KMS-11 (cell line): ENCODE measurements at regions not wholly inside any gene's neighbourhood (a gene's known extent, or its start where the extent isn't known, plus 50 kb on each side); places are given as distances from the start of the nearest gene placed in this dataset.

Experiments
- H2AFZ ChIP-seq: fragments of 200-600 bp; sonication (generic); 2 replicates; pipeline ENCODE4 v1.6.1; 2016; ENCODE audit warnings: antibody characterized with exemption, mixed run types, low read depth
- H3K27ac ChIP-seq: fragments of 200-600 bp; sonication (generic); 2 replicates; pipeline ENCODE4 v1.6.1; 2016; ENCODE audit warnings: mild to moderate bottlenecking, mixed run types
- H3K27me3 ChIP-seq: fragments of 200-600 bp; sonication (generic); 2 replicates; pipeline ENCODE4 v1.6.1; 2017; ENCODE audit warnings: mild to moderate bottlenecking, low read depth, mixed run types, moderate library complexity; ENCODE audit not compliant: insufficient read depth
- H3K36me3 ChIP-seq: fragments of 200-600 bp; sonication (generic); 2 replicates; pipeline ENCODE4 v1.6.1; 2017; ENCODE audit warnings: mild to moderate bottlenecking, mixed run types; ENCODE audit not compliant: insufficient read depth
- H3K4me1 ChIP-seq: fragments of 200-600 bp; sonication (generic); 2 replicates; pipeline ENCODE4 v1.6.1; 2016; ENCODE audit warnings: mild to moderate bottlenecking, low read depth, mixed run types; ENCODE audit not compliant: poor library complexity, severe bottlenecking
- H3K4me2 ChIP-seq: fragments of 200-600 bp; sonication (generic); 2 replicates; pipeline ENCODE4 v1.7.0; 2016; ENCODE audit warnings: mild to moderate bottlenecking, mixed run types
- H3K4me3 ChIP-seq: fragments of 200-600 bp; sonication (generic); IDR thresholded peaks from 2 replicates; pipeline ENCODE4 v1.6.1; 2017; ENCODE audit warnings: low read depth, low read length, mixed read lengths; ENCODE audit not compliant: insufficient read depth
- H3K79me2 ChIP-seq: fragments of 200-600 bp; sonication (generic); 2 replicates; pipeline ENCODE4 v1.6.1; 2016; ENCODE audit warnings: low read depth, mixed run types; ENCODE audit not compliant: insufficient read depth
- H3K9ac ChIP-seq: fragments of 200-600 bp; sonication (generic); 2 replicates; pipeline ENCODE4 v1.6.1; 2016; ENCODE audit warnings: mild to moderate bottlenecking, mixed run types
- H4K20me1 ChIP-seq: fragments of 200-600 bp; sonication (generic); 2 replicates; pipeline ENCODE4 v1.6.1; 2016; ENCODE audit warnings: mild to moderate bottlenecking, mixed run types; ENCODE audit not compliant: insufficient read depth
- TF ChIP-seq, protein P1 (sequence below): fragments of 200-600 bp; sonication (generic); conservative IDR thresholded peaks from 2 replicates; pipeline ENCODE4 v1.6.1; 2017; ENCODE audit warnings: low read depth, mild to moderate bottlenecking, antibody characterized with exemption, low read length, moderate library complexity, mixed read lengths

DNA sequence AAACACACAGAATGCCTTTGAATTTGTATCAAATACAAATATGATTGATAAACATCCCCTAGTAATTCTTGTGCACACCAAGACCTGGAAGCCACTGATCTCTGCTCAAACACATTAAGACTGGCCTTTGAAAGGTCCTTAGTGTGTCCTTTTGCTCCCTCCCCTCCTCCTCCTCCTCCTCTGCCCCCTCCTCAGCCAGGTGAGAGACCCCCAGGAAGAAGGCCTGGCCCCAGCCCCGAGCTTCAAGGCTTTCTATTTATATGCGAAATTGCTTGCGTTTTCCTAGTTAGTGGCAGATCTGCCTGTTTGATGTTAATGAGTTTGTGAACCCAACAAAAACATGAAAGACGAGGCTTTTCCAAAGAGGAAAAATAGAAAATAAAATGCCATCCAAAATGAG, 63.6 kb upstream of the TCF7L2 start:
- no peaks in the 10 kb centered on the region for H3K79me2 ChIP-seq
- H3K4me3 ChIP-seq = no peak overlapping the region
- no peaks in the 10 kb centered on the region for H3K27me3 ChIP-seq
- H3K9ac ChIP-seq = no peak overlapping the region
- TF ChIP-seq, protein P1, sequence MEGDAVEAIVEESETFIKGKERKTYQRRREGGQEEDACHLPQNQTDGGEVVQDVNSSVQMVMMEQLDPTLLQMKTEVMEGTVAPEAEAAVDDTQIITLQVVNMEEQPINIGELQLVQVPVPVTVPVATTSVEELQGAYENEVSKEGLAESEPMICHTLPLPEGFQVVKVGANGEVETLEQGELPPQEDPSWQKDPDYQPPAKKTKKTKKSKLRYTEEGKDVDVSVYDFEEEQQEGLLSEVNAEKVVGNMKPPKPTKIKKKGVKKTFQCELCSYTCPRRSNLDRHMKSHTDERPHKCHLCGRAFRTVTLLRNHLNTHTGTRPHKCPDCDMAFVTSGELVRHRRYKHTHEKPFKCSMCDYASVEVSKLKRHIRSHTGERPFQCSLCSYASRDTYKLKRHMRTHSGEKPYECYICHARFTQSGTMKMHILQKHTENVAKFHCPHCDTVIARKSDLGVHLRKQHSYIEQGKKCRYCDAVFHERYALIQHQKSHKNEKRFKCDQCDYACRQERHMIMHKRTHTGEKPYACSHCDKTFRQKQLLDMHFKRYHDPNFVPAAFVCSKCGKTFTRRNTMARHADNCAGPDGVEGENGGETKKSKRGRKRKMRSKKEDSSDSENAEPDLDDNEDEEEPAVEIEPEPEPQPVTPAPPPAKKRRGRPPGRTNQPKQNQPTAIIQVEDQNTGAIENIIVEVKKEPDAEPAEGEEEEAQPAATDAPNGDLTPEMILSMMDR = no peak
- no peaks in the 10 kb centered on the region for H3K36me3 ChIP-seq
- no peak overlapping the region for H3K27ac ChIP-seq
- no peaks in the 10 kb centered on the region for H4K20me1 ChIP-seq
- H3K4me1 ChIP-seq = no peaks in the 10 kb centered on the region
- H2AFZ ChIP-seq = no peak overlapping the region
- H3K4me2 ChIP-seq = no peak overlapping the region

GRCh38 chr10:112887968-112888367, 62.1 kb upstream of the TCF7L2 start:
- TF ChIP-seq, protein P1 = no peak
- no peak overlapping the region for H3K4me2 ChIP-seq

DNA sequence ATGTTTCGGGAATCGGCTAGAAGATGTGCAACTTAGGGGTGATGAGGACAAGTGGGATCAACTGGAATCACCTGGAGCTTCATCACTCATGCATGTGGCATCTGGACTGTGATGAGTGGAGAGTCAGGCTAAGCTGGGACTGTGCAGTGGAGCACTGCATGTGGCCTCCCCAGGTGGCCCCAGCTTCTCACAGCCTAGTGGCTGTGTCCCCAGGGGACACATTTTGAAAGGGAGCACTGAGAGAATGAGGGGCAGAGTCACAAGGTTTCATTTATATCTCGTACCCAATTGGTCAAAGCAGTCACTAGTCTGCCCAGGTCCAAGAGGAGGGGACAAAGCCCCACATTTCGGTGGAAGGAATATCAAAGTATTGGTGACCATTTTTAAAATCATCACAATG, 54.8 kb upstream of the TCF7L2 start:
- Histone ChIP-seq H3K4me1 (no peaks in the 10 kb centered on the region), H3K79me2 (no peaks in the 10 kb centered on the region), H3K27ac (no peak overlapping the region), H3K36me3 (no peaks in the 10 kb centered on the region), H3K27me3 (no peaks in the 10 kb centered on the region), H2AFZ (no peak overlapping the region), H3K4me2 (no peak overlapping the region), H3K4me3 (no peak overlapping the region), H4K20me1 (no peaks in the 10 kb centered on the region), H3K9ac (no peak overlapping the region)
- TF ChIP-seq, protein P1 = no peak

More at GRCh38 chr10:112887968-112888367, 62.1 kb upstream of the TCF7L2 start:
- Histone ChIP-seq H3K9ac (no peak overlapping the region), H3K4me3 (no peak overlapping the region), H3K36me3 (no peaks in the 10 kb centered on the region), H3K79me2 (no peaks in the 10 kb centered on the region), H3K27me3 (no peaks in the 10 kb centered on the region), H4K20me1 (no peaks in the 10 kb centered on the region), H2AFZ (no peak overlapping the region), H3K27ac (no peak overlapping the region), H3K4me1 (no peaks in the 10 kb centered on the region)

DNA sequence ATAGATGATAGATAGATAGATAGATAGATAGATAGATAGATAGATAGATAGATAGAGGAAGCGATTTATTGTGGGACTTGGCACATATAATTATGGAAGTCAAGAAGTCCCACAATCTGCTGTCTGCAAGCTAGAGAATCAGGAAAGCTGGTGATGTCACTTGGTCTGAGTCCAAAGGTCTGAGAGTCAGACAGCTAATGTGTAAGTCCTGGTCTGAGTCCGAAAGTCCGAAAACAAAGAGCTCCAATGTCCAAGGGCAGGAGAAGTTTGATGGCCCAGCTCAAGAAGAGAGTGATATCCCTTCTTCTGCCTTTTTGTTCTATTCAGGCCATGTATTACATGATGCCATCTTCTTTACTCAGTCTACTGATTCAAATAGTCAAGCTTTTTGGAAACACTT, 53.8 kb upstream of the TCF7L2 start:
- Histone ChIP-seq H3K4me2 (no peak overlapping the region), H3K27me3 (no peaks in the 10 kb centered on the region), H3K4me3 (no peak overlapping the region), H3K27ac (no peak overlapping the region), H2AFZ (no peak overlapping the region), H4K20me1 (no peaks in the 10 kb centered on the region), H3K79me2 (no peaks in the 10 kb centered on the region), H3K4me1 (no peaks in the 10 kb centered on the region), H3K36me3 (no peaks in the 10 kb centered on the region), H3K9ac (no peak overlapping the region)
- TF ChIP-seq, protein P1 = no peak
